HCT116 (cell line): ENCODE measurements at regions not wholly inside any gene's neighbourhood (a gene's known extent, or its start where the extent isn't known, plus 50 kb on each side); places are given as distances from the start of the nearest gene placed in this dataset.

Source experiments
- ATF3 ChIP-seq: IDR thresholded peaks from 2 replicates; pipeline ENCODE4 v1.6.1; 2012
- CTCF ChIP-seq, 3 experiments: fragments of 200-600 bp in 1 of 3; sonication (generic) in 1 of 3; IDR thresholded peaks in 2 of 3; conservative IDR thresholded peaks in 1 of 3; 2 replicates each; pipeline ENCODE4 v1.5.1; 2012 to 2017; ENCODE audit warnings: low read depth in 2 of 3, low read length in 2 of 3, antibody characterized with exemption in 1 of 3, borderline replicate concordance in 1 of 3, control low read depth in 1 of 3, mild to moderate bottlenecking in 1 of 3, mixed read lengths in 1 of 3, mixed run types in 1 of 3, moderate library complexity in 1 of 3; ENCODE audit not compliant: insufficient read depth in 1 of 3
- EGR1 ChIP-seq: IDR thresholded peaks from 2 replicates; pipeline ENCODE4 v1.6.1; 2012; ENCODE audit warnings: low read depth
- EZH2phosphoT487 ChIP-seq: fragments of 200-600 bp; IDR thresholded peaks from 2 replicates; pipeline ENCODE4 v1.6.1; 2018; ENCODE audit warnings: antibody characterized with exemption, borderline replicate concordance
- FOSL1 ChIP-seq: IDR thresholded peaks from 2 replicates; pipeline ENCODE4 v1.6.1; 2012; ENCODE audit warnings: low read depth
- POLR2A ChIP-seq: IDR thresholded peaks from 2 replicates; pipeline ENCODE4 v1.7.0; 2011; ENCODE audit warnings: borderline replicate concordance; ENCODE audit not compliant: insufficient read depth, insufficient read length; ENCODE audit errors: extremely low read depth
- POLR2AphosphoS5 ChIP-seq: IDR thresholded peaks from 2 replicates; pipeline ENCODE4 v1.6.1; 2011; ENCODE audit warnings: mild to moderate bottlenecking, low read depth, low read length, moderate library complexity

GRCh38 chr20:12093057-12093796, 175.5 kb downstream of the BTBD3 start:
- TF ChIP-seq CTCF (IDR thresholded peaks at IDR 0.05 in 2 of 3, conservative IDR thresholded peaks at IDR 0.05 in 1 of 3; ENCODE audit: borderline replicate concordance in 1 of 3, insufficient read depth in 1 of 3, low read depth in 2 of 3, low read length in 2 of 3) (no peak), EZH2phosphoT487 (no peak), EGR1 (no peak), ATF3 (no peak), POLR2AphosphoS5 (no peak), FOSL1 (no peak), POLR2A (no peak)
